ENCODE measurements at regions not wholly inside any gene's neighbourhood (a gene's known extent, or its start where the extent isn't known, plus 50 kb on each side); places are given as distances from the start of the nearest gene placed in this dataset.

- intact Hi-C loops (cut with micrococcal nuclease): no loop called here
- Histone ChIP-seq H3K9me3 (replicated peaks) (peaks cover 20% of the 10 kb centered on the region), H3K4me1 (no peaks in the 10 kb centered on the region), H3K36me3 (no peaks in the 10 kb centered on the region), H3K4me3 (no peak overlapping the region), H3K27ac (replicated peaks) (no peak overlapping the region), H3K27me3 (ENCODE audit: low read depth) (no peaks in the 10 kb centered on the region)
- DNase-seq: no peak
- no peak for TF ChIP-seq CTCF (IDR thresholded peaks at IDR 0.05; ENCODE audit: borderline replicate concordance)
Measured at GRCh38 chr4:137468836-137469235, 63.5 kb downstream of the PCDH18 start.

- no peaks in the 10 kb centered on the region for H3K36me3 ChIP-seq
- H3K4me3 ChIP-seq: no peak overlapping the region
- no peak for TF ChIP-seq CTCF (IDR thresholded peaks at IDR 0.05; ENCODE audit: borderline replicate concordance)
- intact Hi-C loops (cut with micrococcal nuclease): no loop called here
- no peak for DNase-seq
- no peaks in the 10 kb centered on the region for H3K27me3 ChIP-seq (ENCODE audit: low read depth)
- H3K4me1 ChIP-seq: no peaks in the 10 kb centered on the region
- peaks cover 27% of the 10 kb centered on the region for H3K9me3 ChIP-seq (replicated peaks)
- no peak overlapping the region for H3K27ac ChIP-seq (replicated peaks)
Measured at GRCh38 chr4:137467537-137467936, 64.8 kb downstream of the PCDH18 start.

GRCh38 chr4:137463377-137464003 lies 68.8 kb downstream of the PCDH18 start:
- Histone ChIP-seq H3K4me1 (no peaks in the 10 kb centered on the region), H3K36me3 (no peaks in the 10 kb centered on the region), H3K27ac (replicated peaks) (no peak overlapping the region), H3K27me3 (ENCODE audit: low read depth) (no peaks in the 10 kb centered on the region), H3K9me3 (replicated peaks) (peaks cover 27% of the 10 kb centered on the region), H3K4me3 (no peak overlapping the region)
- DNase-seq: no peak
- TF ChIP-seq CTCF (IDR thresholded peaks at IDR 0.05; ENCODE audit: borderline replicate concordance): no peak
- intact Hi-C loops (cut with micrococcal nuclease): no loop called here

- intact Hi-C loops (cut with micrococcal nuclease): no loop called here
- no peak for DNase-seq
- Histone ChIP-seq H3K9me3 (replicated peaks) (no peaks in the 10 kb centered on the region), H3K4me1 (no peaks in the 10 kb centered on the region), H3K27ac (replicated peaks) (no peak overlapping the region), H3K4me3 (no peak overlapping the region), H3K36me3 (no peaks in the 10 kb centered on the region), H3K27me3 (ENCODE audit: low read depth) (no peaks in the 10 kb centered on the region)
- no peak for TF ChIP-seq CTCF (IDR thresholded peaks at IDR 0.05; ENCODE audit: borderline replicate concordance)
Measured at GRCh38 chr4:137455647-137456321, 76.5 kb downstream of the PCDH18 start.

- intact Hi-C loops (cut with micrococcal nuclease): no loop called here
- Histone ChIP-seq H3K27me3 (ENCODE audit: low read depth) (no peaks in the 10 kb centered on the region), H3K4me3 (no peak overlapping the region), H3K27ac (replicated peaks) (no peak overlapping the region), H3K36me3 (no peaks in the 10 kb centered on the region), H3K9me3 (replicated peaks) (no peaks in the 10 kb centered on the region), H3K4me1 (no peaks in the 10 kb centered on the region)
- DNase-seq: no peak
- TF ChIP-seq CTCF (IDR thresholded peaks at IDR 0.05; ENCODE audit: borderline replicate concordance): no peak
Measured at GRCh38 chr4:137454767-137455166, 77.5 kb downstream of the PCDH18 start.
